GM12878 (cell line): ENCODE measurements at regions not wholly inside any gene's neighbourhood (a gene's known extent, or its start where the extent isn't known, plus 50 kb on each side); places are given as distances from the start of the nearest gene placed in this dataset.

Source experiments
- ATAC-seq: fragments of 200-7000 bp; cut with Tn5 transposase; 3 replicates; pipeline ENCODE4 v1.9.1; 2020; ENCODE audit warnings: mild to moderate bottlenecking, moderate library complexity
- BruUV-seq: library from RNA; stranded (reverse); fragments of 400-500 nt; replicated peaks from 2 replicates; lab custom pipeline; 2021; lab: Mats Ljungman, UMichigan
- CTCF ChIA-PET: fragments of 300-600 bp; sonication (Branson Sonifier 250); formaldehyde crosslinking; extraction: SDS; loops from one replicate; lab custom pipeline; 2021; ENCODE audit warnings: inconsistent platforms; lab: Yijun Ruan, JAX
- POLR2A ChIA-PET: fragments of 350-600 bp; formaldehyde crosslinking; extraction: SDS; loops from one replicate; lab custom pipeline; 2021; ENCODE audit warnings: inconsistent platforms; lab: Charles Lee
- RAD21 ChIA-PET: fragments of 300-600 bp; sonication (Branson Sonifier 250); formaldehyde crosslinking; loops from one replicate; lab custom pipeline; 2023; ENCODE audit warnings: antibody characterized with exemption; ENCODE audit not compliant: unreplicated experiment; lab: Charles Lee
- SMC1A ChIA-PET: fragments of 300-600 bp; sonication (Branson Sonifier 250); formaldehyde crosslinking; loops from one replicate; lab custom pipeline; 2023; ENCODE audit not compliant: unreplicated experiment, uncharacterized antibody; lab: Charles Lee
- DNase-seq: peaks from one replicate; pipeline ENCODE4 v3.0.0-alpha.2; 2011; ENCODE audit warnings: low read depth, low spot score
- FAIRE-seq: peaks from 3 replicates; lab custom pipeline; 2011; peaks lifted over from hg19 to GRCh38; lab: Jason Lieb, UNC
- H2AFZ ChIP-seq: 2 replicates; pipeline ENCODE4 v1.6.0; 2011; ENCODE audit warnings: low read depth, low read length, control low read depth; ENCODE audit not compliant: control insufficient read depth
- H3K27ac ChIP-seq: 2 replicates; pipeline ENCODE4 v1.5.1; 2011; ENCODE audit warnings: control low read depth; ENCODE audit not compliant: control insufficient read depth, insufficient read depth
- H3K27me3 ChIP-seq, 2 experiments: replicated peaks in 1 of 2; 2 replicates each; pipeline versions ENCODE4 v1.6.0 to v1.6.1; 2011; ENCODE audit warnings: low read length in 1 of 2; ENCODE audit not compliant: control insufficient read depth in 2 of 2, insufficient read depth in 2 of 2
- H3K36me3 ChIP-seq, 2 experiments: 2 replicates each; pipeline ENCODE4 v1.5.1; 2011; ENCODE audit warnings: low read length in 1 of 2; ENCODE audit not compliant: control insufficient read depth in 2 of 2, insufficient read depth in 2 of 2
- H3K4me1 ChIP-seq: 2 replicates; pipeline ENCODE4 v1.6.1; 2011; ENCODE audit warnings: mild to moderate bottlenecking, low read length, moderate library complexity, mixed read lengths; ENCODE audit not compliant: control insufficient read depth, insufficient read depth
- H3K4me2 ChIP-seq: 2 replicates; pipeline ENCODE4 v1.6.0; 2011; ENCODE audit warnings: control low read depth; ENCODE audit not compliant: control insufficient read depth, insufficient read depth
- H3K4me3 ChIP-seq: fragments of 200-600 bp; sonication (generic); 2 replicates; pipeline ENCODE4 v1.5.1; 2016
- H3K79me2 ChIP-seq: 2 replicates; pipeline ENCODE4 v1.6.0; 2011; ENCODE audit warnings: low read length; ENCODE audit not compliant: control insufficient read depth, insufficient read depth
- H3K9ac ChIP-seq: 2 replicates; pipeline ENCODE4 v1.8.0; 2011; ENCODE audit warnings: low read length, control low read depth, mixed read lengths; ENCODE audit not compliant: control insufficient read depth, insufficient read depth
- H3K9me3 ChIP-seq: replicated peaks from 3 replicates; pipeline ENCODE4 v1.5.1; 2011; ENCODE audit warnings: mild to moderate bottlenecking, low read length; ENCODE audit not compliant: control insufficient read depth, insufficient read depth
- H4K20me1 ChIP-seq: 2 replicates; pipeline ENCODE4 v1.6.0; 2011; ENCODE audit not compliant: control insufficient read depth, insufficient read depth
- FOXK2 ChIP-seq: fragments of 450-650 bp; IDR thresholded peaks from 2 replicates; pipeline ENCODE4 v1.6.1; 2017; ENCODE audit warnings: mild to moderate bottlenecking, moderate library complexity
- GABPA ChIP-seq: IDR thresholded peaks from 2 replicates; pipeline ENCODE4 v1.6.1; 2014; ENCODE audit warnings: antibody characterized with exemption, low read depth, mild to moderate bottlenecking, inconsistent platforms
- KDM1A ChIP-seq: fragments of 200-600 bp; sonication (generic); IDR thresholded peaks from 2 replicates; pipeline ENCODE4 v1.6.1; 2016; ENCODE audit warnings: borderline replicate concordance
- MTA2 ChIP-seq: fragments of 450-650 bp; IDR thresholded peaks from 2 replicates; pipeline ENCODE4 v1.6.1; 2016; ENCODE audit warnings: low read depth, mild to moderate bottlenecking, moderate library complexity
- NBN ChIP-seq: fragments of 450-650 bp; IDR thresholded peaks from 2 replicates; pipeline ENCODE4 v1.6.1; 2016
- NFIC ChIP-seq: IDR thresholded peaks from 2 replicates; pipeline ENCODE4 v1.6.1; 2012; ENCODE audit warnings: low read depth, mild to moderate bottlenecking, inconsistent platforms, low read length, moderate library complexity
- NR2C2 ChIP-seq: IDR thresholded peaks from 2 replicates; pipeline ENCODE4 v1.6.1; 2011; ENCODE audit warnings: borderline replicate concordance, low read depth; ENCODE audit not compliant: control insufficient read depth, insufficient read length
- PRDM15 ChIP-seq: fragments of 450-650 bp; formaldehyde crosslinking; IDR thresholded peaks from 2 replicates; pipeline ENCODE4 v1.4.0; 2020; ENCODE audit warnings: mild to moderate bottlenecking, moderate library complexity
- RBBP5 ChIP-seq: fragments of 200-600 bp; sonication (generic); conservative IDR thresholded peaks from 2 replicates; pipeline ENCODE4 v1.6.1; 2016
- SPI1 ChIP-seq: IDR thresholded peaks from 2 replicates; pipeline ENCODE4 v1.6.1; 2011; ENCODE audit warnings: low read depth, mild to moderate bottlenecking, low read length, moderate library complexity, borderline replicate concordance; ENCODE audit not compliant: insufficient read depth
- ZNF207 ChIP-seq: fragments of 450-650 bp; IDR thresholded peaks from 2 replicates; pipeline ENCODE4 v1.6.1; 2014; ENCODE audit warnings: antibody characterized with exemption, mild to moderate bottlenecking, borderline replicate concordance
- whole genome bisulfite sequencing: methylation state at CpG from one replicate; pipeline ENCODE4 v1.1.6; 2016; ENCODE audit warnings: low lambda C conversion rate; ENCODE audit not compliant: insufficient replicate concordance, insufficient coverage; ENCODE audit errors: missing lambda C conversion rate; 5-methylcytosine and 5-hydroxymethylcytosine counted together
- in situ Hi-C: fragments of 300-500 bp; cut with MboI; formaldehyde crosslinking; loops from 9 replicates; pipeline ENCODE4 v1.14.3; 2018; ENCODE audit warnings: mixed read lengths
- intact Hi-C: fragments of 100-400 bp; cut with micrococcal nuclease; formaldehyde crosslinking; loops from one replicate; pipeline ENCODE4 v1.14.2; 2022; ENCODE audit not compliant: unreplicated experiment

DNA sequence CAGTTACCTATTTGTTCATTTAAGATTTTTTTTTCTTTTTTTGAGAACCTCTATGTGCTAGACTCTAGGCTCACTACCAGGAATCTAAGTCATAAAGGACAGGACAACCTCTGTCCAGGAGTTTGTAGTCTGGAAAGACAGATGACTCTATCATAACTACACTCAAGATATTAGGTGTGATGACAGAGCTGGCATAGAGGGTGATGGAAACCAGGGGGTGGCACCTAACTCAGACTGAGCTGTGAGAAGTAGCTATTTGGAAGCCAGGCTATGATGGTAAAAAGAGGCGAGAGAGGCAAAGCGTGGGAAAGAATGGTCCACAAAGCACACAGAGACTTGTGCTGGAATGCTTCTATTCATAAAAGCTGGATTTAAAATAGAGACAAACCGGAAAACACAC lies 372.3 kb downstream of the SEC14L1 start:
- SMC1A ChIA-PET: interaction anchor here (1.6 kb wide), 1 partner anchor 113 kb away, joined by 3 read pairs; no protein-coding TSS in a partner anchor
- 26% methylated on average over 3 of the region's 3 CpGs for WGBS
- CTCF ChIA-PET: interaction anchor here (1.6 kb wide), 1 partner anchor 182 kb away, joined by 3 read pairs; no protein-coding TSS in a partner anchor
- BruUV-seq: no TSS peak
- Histone ChIP-seq H3K36me3 (no peaks in the 10 kb centered on the region; a peak in 1 of 4 replicates), H3K9ac (no peak overlapping the region), H3K9me3 (no peaks in the 10 kb centered on the region; the same call in 1 of the 3 replicates), H3K4me3 (no peak overlapping the region), H3K4me2 (no peak overlapping the region), H3K4me1 (no peaks in the 10 kb centered on the region), H2AFZ (no peak overlapping the region), H3K27ac (no peak overlapping the region), H4K20me1 (no peaks in the 10 kb centered on the region), H3K79me2 (no peaks in the 10 kb centered on the region), H3K27me3 (no peaks in the 10 kb centered on the region)
- ATAC-seq (no peak), DNase-seq (no peak), FAIRE-seq (no peak)
- in situ Hi-C loops (no loop called here), intact Hi-C loops (no loop called here)
- RAD21 ChIA-PET: no interaction called here
- TF ChIP-seq PRDM15 (CRISPR knock-in tag): no peak
- TF ChIP-seq NR2C2: no peak
- TF ChIP-seq RBBP5: no peak
- TF ChIP-seq ZNF207: no peak
- no peak for TF ChIP-seq SPI1
- TF ChIP-seq MTA2: no peak
- TF ChIP-seq NBN: no peak
- no peak for TF ChIP-seq GABPA
- no peak for TF ChIP-seq FOXK2
- TF ChIP-seq KDM1A: no peak
- no peak for TF ChIP-seq NFIC
- POLR2A ChIA-PET: no interaction called here
